Tibial artery (tissue), 4 donors: ENCODE measurements at regions not wholly inside any gene's neighbourhood (a gene's known extent, or its start where the extent isn't known, plus 50 kb on each side); places are given as distances from the start of the nearest gene placed in this dataset.

Experiments used
- DNase-seq, 2 donors: peaks; one replicate each; pipeline ENCODE4 v3.0.0-alpha.2; 2019
- H3K27ac ChIP-seq, 2 donors: fragments of 200-600 bp; sonication (generic) in 1 of 2; 1 replicate in 1 of 2; 2 replicates in 1 of 2; pipeline ENCODE4 v1.5.1; 2018 to 2019; ENCODE audit warnings: mild to moderate bottlenecking in 1 of 2
- H3K27me3 ChIP-seq, 2 donors: fragments of 200-600 bp; sonication (generic) in 1 of 2; one replicate each; pipeline versions ENCODE4 v1.5.1 to v1.6.0; 2016 to 2019
- H3K36me3 ChIP-seq, 3 donors: fragments of 200-600 bp; sonication (generic) in 2 of 3; one replicate each; pipeline ENCODE4 v1.5.1; 2016 to 2019; ENCODE audit warnings: mild to moderate bottlenecking in 2 of 3
- H3K4me1 ChIP-seq, 4 donors: fragments of 200-600 bp; sonication (generic) in 2 of 4; 1 replicate in 3 of 4; 2 replicates in 1 of 4; pipeline ENCODE4 v1.5.1; 2016 to 2019
- H3K4me3 ChIP-seq, 2 donors: fragments of 200-600 bp; sonication (generic) in 1 of 2; 1 replicate in 1 of 2; 2 replicates in 1 of 2; pipeline ENCODE4 v1.5.1; 2018 to 2019; ENCODE audit warnings: mild to moderate bottlenecking in 2 of 2
- H3K9me3 ChIP-seq, 3 donors: fragments of 200-600 bp; sonication (generic) in 1 of 3; one replicate each; pipeline ENCODE4 v1.5.1; 2016 to 2019
- intact Hi-C: fragments of 100-400 bp; cut with DNase I; formaldehyde crosslinking; loops from one replicate; pipeline ENCODE4 v1.15.0; 2023; ENCODE audit warnings: low total_unique reads
- TF ChIP-seq, protein P1 (sequence below), 2 experiments: fragments of 200-600 bp in 1 of 2; fragments of 450-650 bp in 1 of 2; IDR thresholded peaks; one replicate each; pipeline ENCODE4 v1.5.1; 2017 to 2019; ENCODE audit warnings: antibody characterized with exemption in 2 of 2, mild to moderate bottlenecking in 1 of 2, moderate library complexity in 1 of 2

DNA sequence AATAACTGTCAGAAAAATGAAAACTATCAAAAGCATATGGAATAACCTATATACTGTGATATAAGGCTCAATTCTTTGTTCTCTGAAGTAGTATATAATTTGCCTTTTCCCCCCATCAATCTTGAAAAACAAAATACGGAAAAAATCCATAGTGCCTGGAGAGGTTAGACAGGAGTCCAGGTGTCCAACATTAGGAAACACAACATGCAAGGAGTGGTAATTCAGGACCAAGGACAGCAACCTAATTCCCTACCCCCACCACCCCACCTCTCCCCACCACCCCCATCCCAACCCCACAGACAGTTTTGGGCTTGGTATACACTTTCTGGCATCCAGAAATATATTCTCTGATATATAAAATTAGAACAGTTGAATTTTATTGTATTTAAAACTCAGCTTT is 55.1 kb upstream of the SLC25A26 start:
- H3K27ac ChIP-seq = no peak overlapping the region
- TF ChIP-seq, protein P1, sequence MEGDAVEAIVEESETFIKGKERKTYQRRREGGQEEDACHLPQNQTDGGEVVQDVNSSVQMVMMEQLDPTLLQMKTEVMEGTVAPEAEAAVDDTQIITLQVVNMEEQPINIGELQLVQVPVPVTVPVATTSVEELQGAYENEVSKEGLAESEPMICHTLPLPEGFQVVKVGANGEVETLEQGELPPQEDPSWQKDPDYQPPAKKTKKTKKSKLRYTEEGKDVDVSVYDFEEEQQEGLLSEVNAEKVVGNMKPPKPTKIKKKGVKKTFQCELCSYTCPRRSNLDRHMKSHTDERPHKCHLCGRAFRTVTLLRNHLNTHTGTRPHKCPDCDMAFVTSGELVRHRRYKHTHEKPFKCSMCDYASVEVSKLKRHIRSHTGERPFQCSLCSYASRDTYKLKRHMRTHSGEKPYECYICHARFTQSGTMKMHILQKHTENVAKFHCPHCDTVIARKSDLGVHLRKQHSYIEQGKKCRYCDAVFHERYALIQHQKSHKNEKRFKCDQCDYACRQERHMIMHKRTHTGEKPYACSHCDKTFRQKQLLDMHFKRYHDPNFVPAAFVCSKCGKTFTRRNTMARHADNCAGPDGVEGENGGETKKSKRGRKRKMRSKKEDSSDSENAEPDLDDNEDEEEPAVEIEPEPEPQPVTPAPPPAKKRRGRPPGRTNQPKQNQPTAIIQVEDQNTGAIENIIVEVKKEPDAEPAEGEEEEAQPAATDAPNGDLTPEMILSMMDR (IDR thresholded peaks at IDR 0.05) = no peak
- no peaks in the 10 kb centered on the region for H3K4me1 ChIP-seq
- H3K9me3 ChIP-seq = no peaks in the 10 kb centered on the region
- H3K36me3 ChIP-seq = no peaks in the 10 kb centered on the region
- H3K4me3 ChIP-seq = no peak overlapping the region
- intact Hi-C loops = no loop called here
- DNase-seq = no peak
- H3K27me3 ChIP-seq = no peaks in the 10 kb centered on the region

DNA sequence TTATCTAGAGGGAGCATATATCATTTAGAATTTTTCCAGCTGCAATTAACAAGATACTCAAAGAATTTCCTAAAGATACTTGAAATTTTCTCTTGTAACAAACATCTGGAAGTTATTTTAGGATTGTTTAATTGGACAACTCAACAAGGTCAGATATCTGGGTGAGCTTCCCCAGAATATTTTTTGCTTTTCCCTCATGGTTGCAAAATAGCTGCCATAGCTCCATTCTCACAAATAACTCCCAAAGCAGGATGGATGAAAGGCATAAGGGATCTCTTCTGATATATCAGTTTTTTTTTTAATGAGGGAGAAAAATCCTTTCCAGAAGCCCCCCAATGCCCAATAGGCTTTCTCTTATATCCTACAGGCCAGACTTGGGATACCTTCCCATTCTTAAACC is 56.6 kb upstream of the SLC25A26 start:
- no peak for DNase-seq
- TF ChIP-seq, protein P1 (IDR thresholded peaks at IDR 0.05) = no peak
- Histone ChIP-seq H3K4me3 (no peak overlapping the region), H3K4me1 (no peaks in the 10 kb centered on the region), H3K36me3 (no peaks in the 10 kb centered on the region), H3K27ac (no peak overlapping the region), H3K27me3 (no peaks in the 10 kb centered on the region), H3K9me3 (no peaks in the 10 kb centered on the region)
- intact Hi-C loops = no loop called here

DNA sequence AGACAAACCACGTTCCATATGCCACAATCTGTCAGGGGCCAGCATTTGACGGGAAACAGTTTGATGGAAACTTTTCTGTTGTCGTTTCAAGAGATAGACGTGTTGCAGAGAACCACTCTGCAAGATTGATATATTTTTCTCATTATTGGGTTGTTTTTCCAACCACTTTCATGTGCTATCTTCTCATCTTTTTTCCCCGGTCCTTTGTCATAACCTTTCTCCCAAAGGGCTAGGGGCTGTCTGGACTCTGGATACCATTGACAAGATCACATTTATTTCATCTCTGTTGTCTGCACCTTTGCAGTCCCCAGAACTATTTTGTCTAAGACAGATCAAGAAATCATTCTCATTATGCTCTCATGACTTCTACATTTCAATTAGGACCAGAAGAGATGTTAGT is 57.6 kb upstream of the SLC25A26 start:
- H3K9me3 ChIP-seq = no peaks in the 10 kb centered on the region
- intact Hi-C loops = no loop called here
- H3K36me3 ChIP-seq = no peaks in the 10 kb centered on the region
- DNase-seq = no peak
- no peak overlapping the region for H3K27ac ChIP-seq
- H3K4me3 ChIP-seq = no peak overlapping the region
- no peaks in the 10 kb centered on the region for H3K27me3 ChIP-seq
- TF ChIP-seq, protein P1 (IDR thresholded peaks at IDR 0.05) = no peak
- no peaks in the 10 kb centered on the region for H3K4me1 ChIP-seq

DNA sequence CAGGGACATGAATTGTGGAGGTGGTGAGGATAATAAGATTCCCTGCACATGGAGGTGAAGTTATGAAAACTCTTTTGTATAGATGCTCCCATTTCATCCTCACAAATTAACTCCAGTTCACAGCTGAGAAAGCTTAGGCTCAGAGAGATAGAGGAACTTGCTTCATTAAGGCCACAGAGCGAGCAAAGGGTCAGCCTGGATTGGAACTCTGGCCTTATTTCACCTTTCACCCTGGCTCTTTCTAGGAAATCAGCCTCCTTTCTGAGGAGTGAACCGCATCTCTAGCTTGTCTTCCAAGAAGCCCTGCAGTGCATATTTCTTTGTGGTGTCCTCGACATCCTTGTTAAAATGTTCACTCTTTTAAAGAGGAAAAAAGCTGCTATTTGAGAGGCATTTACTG is 58.0 kb upstream of the SLC25A26 start:
- Histone ChIP-seq H3K36me3 (no peaks in the 10 kb centered on the region), H3K4me1 (no peaks in the 10 kb centered on the region), H3K27me3 (no peaks in the 10 kb centered on the region), H3K9me3 (no peaks in the 10 kb centered on the region), H3K27ac (no peak overlapping the region), H3K4me3 (no peak overlapping the region)
- TF ChIP-seq, protein P1 (IDR thresholded peaks at IDR 0.05) = no peak
- intact Hi-C loops = no loop called here
- DNase-seq = no peak

DNA sequence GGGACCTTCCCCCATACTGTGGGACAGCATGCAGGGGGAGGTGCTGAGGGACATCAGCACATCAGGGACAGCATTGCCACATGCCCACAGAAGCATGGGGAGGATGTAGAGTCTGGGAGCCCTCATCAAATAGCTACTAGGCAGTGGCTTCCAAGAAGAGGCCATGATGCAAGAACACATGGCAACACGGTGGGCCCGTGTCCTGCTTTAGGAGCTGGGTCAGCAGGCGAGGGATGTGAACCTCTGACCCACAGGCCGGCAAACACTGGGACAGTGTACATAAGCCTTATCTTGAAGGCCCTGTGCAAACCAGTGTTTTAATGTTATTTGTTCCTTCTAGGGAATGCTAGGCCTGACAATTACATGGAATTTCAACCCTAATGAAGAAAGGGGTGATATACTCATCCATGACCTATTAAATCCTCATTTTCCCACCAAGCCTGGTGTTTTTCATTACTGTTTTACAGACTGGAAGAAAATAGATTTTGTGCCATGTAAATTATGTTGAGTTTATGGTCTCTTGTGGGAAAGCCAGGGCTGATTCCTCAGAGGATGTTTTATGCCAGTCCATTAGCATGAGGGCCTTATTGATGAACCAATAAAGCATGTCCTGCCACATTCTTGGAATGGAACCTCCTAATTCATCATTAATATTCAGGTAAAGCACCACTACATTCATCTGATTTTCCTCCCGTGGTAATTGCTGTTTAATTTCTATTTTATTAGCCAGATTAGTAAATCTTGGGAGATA is 61.7 kb upstream of the SLC25A26 start:
- no peaks in the 10 kb centered on the region for H3K36me3 ChIP-seq
- intact Hi-C loops = no loop called here
- H3K4me1 ChIP-seq = peaks cover 0 to 16% (median 9%) of the 10 kb centered on the region in 4 donors
- TF ChIP-seq, protein P1 (IDR thresholded peaks at IDR 0.05) = no peak
- no peak for DNase-seq
- H3K27me3 ChIP-seq = no peaks in the 10 kb centered on the region
- no peaks in the 10 kb centered on the region for H3K9me3 ChIP-seq
- no peak overlapping the region for H3K27ac ChIP-seq
- no peak overlapping the region for H3K4me3 ChIP-seq
